ENCODE measurements at regions not wholly inside any gene's neighbourhood (a gene's known extent, or its start where the extent isn't known, plus 50 kb on each side); places are given as distances from the start of the nearest gene placed in this dataset.

DNA sequence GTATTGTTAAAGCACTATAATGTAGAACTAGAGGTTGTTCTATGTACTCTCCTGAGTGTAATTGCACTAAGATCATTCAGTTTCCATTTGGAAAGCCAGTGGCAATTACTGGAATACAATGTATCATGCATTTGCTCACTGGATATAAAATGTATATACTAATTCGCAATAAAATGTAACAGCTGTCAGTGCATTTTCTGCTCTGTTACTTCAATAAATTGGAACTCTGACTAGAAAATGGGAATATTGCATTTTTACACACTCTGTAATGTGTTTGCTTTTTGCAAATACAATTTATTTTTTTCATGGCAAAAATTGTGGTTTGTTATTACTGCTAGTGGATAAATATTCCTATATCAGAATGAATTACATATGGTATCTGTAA is 893.8 kb upstream of the POU3F3 start:
- DNase-seq: no peak

DNA sequence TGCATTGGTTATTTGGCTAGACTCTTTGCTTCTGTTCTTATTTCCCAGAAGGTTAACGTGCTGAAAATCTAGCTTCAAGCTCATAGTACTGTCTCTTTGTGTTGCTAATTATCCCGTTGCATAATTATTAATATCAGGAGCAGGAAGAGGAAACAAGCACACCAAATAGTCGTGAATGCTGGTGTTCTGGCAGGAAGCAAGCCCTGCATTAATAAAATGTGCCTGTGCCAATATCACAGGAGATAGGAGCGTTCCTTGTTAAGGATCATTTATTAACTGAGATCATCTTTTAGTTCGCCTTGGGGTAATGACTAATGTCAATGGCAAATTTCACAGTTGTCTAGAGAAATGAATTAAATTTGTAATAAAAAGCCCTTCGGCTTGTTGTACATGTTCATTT is 893.0 kb upstream of the POU3F3 start:
- DNase-seq: no peak

DNA sequence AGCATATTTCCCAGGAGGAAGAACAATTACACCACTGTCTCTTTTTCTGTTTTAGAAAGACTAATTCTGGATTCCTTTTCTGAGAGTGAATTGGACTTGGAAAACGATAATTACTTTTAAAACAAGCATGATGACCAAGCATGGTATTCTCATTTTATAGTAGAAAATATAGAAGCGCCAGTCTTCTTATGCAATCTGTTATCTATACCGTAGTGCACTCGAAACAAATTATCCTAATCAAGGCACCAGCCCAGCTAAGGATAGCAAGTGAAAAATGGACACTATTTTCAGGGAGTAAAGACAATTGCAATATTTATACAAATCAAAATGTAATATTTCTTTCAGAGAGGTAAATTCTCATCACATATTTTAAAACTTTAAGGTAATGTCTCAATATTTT is 892.1 kb upstream of the POU3F3 start:
- DNase-seq: no peak

DNA sequence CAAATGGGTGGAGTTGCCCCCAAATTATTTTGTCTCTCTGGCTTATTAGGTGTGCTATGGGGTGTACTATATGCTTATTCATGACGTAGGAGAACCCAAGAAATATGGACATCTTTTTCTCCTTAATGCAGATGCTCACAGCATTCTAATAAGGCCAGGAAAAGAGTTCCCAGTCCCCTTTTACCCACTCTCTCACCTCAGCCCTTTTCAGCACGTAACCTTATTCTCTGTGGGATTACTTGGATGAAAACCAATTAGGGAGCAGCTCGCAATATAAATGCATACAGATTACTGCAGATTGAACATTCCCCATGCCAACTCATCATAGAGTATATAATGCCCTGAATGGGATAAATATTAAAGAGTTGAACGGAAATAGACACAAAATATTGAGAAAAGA is 891.2 kb upstream of the POU3F3 start:
- DNase-seq: no peak

DNA sequence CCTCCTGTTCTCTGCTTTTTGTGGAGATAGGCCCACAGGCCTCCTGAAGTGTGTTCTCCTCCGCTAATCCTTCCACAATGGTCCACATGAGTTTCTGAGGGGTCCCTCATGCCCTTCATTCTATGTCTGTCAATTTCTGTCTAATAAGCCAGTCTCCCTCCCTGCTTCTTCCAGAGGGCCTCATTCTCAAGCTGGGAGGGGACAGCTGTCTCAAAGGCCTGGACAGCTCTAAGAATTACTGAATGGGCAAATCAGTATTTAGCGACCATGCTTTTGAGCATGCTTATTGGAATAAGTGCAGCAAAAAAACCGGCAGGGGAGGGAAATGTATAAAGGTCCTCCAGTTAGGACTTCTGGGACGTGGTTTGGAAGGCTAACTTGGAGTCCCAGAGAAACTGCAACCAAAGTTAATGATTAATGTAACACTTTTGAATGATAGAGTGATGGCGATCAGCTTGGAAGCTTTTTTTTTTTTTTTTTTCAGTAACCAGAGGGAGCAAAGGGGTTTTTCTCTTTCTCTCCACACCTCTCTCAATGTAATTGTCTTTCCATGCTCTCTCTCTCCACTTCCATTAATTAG is 890.7 kb upstream of the POU3F3 start:
- DNase-seq: no peak

DNA sequence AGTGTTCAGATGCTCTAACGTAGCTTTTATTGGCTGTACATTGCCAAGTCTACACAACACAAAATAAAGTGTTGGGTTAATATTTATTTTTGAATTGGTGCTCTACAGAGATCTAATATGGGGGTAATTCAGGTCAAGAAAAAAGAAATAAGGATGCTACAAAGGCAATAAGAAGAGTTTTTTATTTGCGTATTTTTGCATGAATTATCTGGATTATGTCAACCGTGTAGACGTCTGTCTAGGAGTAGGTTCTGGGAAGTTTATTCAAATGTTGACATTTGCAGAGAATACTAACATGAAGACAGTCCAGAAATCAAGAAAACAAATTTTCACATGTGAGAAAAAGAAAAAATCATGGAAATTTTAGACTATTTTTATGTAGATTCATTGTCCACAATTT is 876.7 kb upstream of the POU3F3 start:
- DNase-seq: no peak

DNA sequence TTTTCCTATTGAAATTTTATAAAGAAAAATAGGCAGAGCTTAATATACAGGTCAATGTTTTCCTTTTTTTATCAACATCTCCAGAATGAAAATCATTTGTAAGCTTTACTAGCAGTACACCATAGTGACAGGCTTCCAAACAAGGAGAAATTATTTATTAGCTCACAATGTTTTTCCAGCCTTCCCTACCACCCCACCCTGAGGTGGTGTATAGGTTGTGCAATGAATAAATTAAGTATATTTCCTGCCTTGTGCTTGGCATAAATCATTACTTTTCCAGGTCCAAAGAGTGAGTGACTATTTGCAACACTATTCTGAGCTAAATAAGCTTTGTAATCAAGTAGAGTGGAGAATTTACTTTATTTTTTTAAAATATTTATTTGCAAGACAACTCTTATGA is 876.2 kb upstream of the POU3F3 start:
- DNase-seq: no peak

DNA sequence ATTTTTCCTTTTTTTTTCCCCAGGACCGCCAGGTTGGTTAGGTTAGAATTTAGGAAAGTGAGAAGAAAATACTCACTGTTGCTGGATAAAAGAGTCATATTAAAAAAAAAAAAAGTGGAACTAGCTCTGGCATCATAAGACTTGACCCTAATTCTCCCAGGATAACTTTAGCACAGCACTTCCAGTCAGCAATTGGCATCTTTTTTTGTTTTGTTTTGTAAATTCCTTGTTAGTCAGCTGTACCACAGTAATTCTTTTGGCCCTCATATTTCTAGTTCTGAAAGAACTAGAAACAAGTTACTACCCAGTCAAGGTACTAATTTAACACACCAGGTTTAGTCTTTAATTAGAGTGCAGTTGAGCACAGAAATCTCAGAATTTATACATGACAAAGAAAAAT is 873.5 kb upstream of the POU3F3 start:
- DNase-seq: no peak

DNA sequence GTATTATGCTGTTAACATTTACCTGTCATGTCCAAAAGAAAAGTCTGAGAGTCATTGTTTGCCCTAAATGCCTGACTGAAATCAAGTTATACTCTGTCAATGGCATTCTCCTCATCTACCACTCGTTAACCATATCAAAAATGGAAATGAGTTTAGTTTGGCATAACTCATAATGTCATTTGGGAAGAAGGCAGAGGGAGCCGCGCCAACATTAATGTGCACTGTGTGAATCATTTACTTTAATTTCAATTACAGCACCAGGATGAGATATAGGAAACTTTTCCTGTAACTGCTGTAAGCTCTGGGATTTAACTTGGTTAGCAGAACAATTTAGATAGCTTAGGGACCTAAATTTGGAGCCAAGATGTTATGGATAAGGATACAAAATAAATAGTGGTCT is 871.2 kb upstream of the POU3F3 start:
- DNase-seq: no peak

DNA sequence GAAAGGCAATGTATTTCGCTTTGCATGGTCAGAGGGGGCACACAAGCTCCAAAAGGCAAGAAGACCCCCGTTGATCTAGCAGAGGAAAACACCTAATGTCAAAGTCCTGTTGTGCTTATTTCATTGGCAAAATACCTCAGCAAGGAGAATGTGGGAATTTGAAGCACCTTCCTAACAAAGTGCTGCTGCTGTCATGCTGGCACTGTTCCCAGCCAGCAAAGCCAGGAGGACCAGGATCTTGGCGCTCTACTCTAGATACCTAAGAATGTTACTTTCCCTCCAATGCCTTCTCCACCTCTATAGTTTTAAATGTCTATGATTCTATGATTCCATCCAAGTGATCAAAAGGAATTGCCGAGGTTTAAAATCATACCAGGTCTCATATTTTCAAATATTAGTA is 867.9 kb upstream of the POU3F3 start:
- no peak for DNase-seq

DNA sequence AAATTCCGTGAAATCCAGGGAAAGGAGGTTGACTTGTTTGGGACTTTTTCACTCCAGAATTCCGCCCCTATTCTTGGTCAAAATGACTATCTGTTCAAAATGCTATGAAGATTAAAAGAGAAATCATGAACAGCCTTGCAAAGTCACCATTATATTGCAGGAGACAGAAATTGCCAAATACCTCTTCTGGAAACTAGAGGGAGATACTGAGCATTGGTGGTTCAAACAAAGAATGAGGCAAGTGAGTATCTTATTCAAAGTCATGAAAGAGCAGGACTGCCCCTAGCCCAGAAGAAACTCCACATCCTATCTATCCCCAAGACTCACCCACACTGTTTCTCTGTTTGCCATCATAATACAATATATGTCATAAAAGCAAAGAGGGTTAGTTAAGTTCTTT is 862.3 kb upstream of the POU3F3 start:
- no peak for DNase-seq

DNA sequence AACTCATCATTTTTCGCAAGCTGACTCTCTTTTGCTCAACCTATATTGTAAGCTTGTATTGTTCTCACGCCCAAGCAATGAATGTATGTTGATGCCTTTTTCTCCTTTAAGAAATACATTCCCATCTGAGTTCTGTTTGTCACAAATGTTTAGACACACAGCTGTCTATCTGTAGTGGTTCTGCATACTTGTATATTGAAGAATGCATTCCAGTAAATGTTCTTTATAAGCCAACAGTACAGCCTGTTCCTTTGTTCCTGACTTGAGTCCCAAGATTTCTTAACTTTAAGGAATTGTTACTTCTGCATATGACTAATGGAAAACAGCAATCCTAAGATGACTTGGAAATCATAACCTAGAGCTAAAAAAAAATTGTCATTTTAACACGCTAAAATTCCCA is 849.1 kb upstream of the POU3F3 start:
- no peak for DNase-seq

DNA sequence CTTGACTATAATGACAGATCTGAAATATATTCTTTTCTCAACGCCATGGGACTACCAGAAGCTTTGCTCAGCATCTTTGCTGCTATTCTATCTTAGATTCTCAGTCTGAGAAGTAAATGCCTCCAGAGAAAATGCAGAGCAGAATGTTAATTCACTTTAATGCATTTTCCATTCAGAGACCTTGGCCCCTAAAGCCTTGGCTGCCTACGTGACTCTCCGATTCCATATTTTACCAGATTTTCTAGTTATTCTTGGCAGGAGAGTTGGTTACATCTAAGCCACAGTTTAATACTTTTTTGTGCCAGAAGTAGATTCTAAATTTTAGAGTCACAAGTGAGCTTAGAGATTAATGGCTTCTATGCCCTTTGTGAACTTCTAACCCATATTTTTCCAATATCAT is 837.1 kb upstream of the POU3F3 start:
- DNase-seq: no peak

DNA sequence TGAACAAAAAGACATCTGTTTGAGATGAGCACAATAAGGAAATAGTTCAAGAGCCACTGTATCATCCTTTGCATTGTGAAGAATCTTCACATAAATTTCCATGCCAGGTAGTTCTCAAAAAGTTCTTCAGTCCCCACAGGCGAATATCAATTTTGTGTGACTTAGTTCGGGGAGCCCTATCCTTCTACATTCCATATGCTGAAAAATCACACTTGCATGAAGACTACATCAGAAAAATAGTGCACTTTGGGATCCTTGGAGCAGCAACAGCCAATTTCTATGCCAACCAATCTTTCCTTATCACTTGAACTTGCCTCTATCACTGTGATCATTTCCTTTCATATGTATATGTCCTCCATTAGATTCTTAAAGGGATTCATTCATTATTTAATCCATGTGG is 830.6 kb upstream of the POU3F3 start:
- DNase-seq: no peak

DNA sequence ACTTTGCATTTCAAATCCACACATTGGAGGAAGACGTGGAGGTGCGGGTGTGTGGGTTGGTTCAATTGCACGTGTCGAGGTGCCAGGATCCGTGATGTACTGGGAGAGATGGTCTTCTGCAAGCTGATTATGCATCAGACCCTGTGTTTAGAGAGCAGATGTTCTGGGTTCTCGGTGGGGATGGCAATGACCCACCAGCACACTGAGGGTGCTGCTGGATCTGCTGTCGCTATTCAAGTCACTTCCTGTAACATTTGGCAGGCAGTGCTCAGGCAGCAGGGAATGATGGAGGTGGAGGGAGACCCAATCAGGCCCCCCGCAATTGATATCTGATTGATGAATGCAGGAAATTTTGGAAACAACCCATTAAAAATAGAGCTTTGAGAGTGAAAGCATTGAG is 830.1 kb upstream of the POU3F3 start:
- DNase-seq: no peak

DNA sequence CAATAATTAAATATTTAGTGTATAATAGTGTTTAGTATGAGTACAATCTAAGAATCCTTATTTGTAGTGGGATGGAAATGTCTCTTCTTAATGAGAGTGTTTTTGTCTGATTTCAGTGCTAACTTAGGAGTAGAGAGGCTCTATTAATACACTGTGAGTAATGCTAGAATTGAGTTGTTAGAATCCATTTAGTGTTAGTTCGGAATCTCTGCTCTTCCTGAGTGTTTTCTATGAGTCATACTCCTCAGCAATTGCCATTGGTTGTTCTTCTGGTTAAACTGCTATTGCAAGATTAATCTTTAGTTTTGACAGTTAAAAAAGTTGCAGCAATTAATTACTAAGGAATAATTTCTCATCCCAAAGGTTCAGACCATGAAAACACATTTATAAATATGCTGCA is 828.6 kb upstream of the POU3F3 start:
- DNase-seq: no peak

DNA sequence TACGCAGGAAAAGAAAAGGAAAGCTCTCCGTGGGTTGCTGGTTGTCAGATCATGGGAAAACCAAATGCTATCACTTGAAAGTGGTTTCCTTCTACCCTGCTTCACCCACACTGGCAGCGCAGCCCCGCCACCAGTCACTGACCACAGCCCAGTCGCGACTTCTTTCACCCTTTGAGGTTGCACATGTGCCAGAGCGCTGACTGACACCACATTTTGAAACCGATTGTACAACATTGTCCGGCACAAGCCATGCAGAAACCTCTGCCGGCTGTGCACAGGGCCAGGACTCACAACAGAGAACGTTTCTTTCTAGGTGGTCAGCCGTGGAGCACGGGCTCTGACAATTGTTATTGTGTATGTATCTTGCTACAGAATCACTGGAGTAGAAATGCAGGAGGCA is 827.2 kb upstream of the POU3F3 start:
- DNase-seq: peak; percentile 1

DNA sequence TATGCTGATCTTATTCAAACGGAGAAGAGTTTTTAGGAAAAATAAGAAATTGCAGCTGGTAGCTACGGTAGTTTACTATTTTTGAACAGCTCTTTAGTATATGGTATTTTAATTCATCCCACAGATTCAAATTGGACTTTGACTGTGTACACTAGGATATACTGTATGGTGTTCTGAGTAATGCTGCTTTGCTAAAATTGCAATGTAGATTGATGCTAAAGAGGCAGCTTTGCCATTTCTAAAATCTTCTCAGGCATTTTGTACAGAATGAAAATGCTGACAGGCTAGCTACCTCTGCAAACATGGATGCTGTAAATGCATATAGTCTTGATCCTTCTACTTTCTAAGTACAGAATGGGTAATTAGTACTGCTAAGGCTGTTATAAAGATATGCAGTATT is 826.6 kb upstream of the POU3F3 start:
- DNase-seq: no peak

DNA sequence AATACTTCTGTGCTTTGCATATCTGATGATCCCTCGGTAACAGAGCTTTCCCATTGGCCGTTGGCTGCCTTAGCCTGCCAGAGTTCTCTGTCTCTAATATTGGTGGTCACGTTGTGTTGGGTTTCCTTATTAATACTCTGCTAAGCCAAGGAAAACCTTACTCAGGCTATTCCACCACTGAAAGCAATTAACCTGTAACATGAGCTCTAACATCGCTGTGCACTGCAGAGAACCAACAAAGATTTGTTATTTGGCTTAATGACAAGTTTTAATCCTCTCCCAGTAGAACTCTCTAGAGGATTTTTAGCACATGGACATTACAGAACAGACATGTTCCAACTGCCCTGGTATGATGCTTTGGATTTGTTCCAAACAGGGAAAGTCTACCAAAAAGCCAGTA is 825.9 kb upstream of the POU3F3 start:
- DNase-seq: no peak

DNA sequence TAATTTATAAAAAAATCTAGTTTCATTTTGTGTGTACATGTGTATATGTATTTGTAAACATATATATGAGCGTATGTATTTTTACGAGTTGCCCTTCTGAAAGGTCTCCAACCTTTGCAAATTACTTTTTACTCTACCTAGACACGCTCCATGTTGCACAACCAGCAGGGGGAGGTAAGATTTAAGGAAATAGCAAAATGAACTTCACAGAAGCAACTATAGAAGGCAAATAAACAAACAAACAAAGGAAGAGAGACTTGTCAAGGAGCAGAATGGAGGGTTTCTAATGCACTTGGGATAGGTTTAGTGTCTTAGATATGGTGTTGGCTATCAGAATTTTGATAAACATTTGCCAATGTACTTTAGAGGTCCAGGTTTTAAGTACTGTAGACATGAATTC is 820.5 kb upstream of the POU3F3 start:
- DNase-seq: peak; percentile 18

DNA sequence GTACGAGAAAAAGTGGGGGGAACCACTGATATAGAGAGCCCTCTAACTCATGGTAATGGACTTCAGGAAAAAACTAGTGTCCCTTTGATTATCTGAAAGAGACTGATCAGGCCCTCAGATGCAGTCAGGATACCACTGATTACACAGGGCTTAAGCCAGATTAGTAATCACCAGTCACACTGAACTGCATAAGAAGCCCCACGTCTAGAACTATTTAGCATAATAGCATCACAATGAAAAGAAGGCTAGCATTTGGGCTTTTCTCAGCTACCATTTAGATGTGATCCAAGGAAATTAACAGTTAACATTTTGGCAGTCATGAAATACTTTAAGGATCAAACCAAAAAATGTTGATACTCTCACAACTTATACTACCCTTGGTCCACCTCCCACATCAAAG is 813.1 kb upstream of the POU3F3 start:
- no peak for DNase-seq

DNA sequence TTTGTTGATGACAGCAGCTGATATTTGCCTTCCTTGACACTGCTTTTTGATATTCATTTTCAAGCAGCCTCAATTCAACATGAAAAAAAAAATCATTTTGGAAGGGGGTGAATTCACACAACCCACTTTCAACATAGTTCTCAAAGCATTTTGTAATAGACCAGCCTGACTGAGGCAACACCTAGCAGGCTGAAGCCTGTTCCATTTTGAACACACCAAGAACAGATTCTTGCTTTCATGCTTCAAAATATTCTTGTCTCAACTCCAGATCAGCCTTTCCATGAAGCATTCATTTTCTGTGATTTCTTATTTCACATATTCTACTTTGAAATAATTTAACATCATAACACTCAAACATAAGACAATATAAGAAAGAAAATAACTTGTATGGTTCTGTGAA is 812.6 kb upstream of the POU3F3 start:
- DNase-seq: no peak

DNA sequence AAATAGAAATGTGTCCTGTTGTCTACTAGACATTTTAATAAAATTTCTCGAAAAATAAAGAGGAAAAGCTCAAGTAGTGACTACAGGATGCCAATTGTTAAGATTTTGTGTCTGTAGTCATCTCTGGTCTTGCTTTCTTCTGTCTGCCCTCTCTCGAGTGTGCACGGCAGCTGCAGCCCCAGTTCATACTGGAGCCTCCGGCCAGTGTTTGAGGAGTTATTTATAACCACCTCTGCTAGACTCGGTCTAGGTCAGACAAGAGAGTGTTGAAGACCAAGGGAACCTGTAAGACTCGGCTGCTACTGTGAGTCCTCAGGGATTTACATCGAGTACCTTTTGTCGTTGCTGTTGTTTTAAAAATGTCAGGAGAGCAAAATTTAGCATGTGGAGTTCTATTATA is 810.1 kb upstream of the POU3F3 start:
- peak; percentile 6 for DNase-seq

DNA sequence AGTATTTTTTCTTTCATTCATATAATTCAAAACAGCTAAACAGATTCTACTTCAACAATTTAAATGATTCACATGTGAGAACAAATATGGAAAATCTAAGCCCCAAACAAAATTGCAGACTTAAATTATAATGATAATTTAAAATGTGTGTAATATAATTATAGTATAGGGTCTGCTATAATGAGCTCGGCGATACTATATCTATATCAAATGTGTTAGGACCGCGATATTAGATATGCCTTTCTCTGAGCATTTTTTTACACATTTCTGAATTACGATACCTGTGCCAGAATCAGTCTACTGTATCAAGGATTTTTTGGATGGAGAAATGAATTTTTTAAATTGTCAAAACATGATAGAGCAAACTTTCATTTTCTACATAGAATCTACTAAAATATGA is 808.8 kb upstream of the POU3F3 start:
- DNase-seq: no peak

DNA sequence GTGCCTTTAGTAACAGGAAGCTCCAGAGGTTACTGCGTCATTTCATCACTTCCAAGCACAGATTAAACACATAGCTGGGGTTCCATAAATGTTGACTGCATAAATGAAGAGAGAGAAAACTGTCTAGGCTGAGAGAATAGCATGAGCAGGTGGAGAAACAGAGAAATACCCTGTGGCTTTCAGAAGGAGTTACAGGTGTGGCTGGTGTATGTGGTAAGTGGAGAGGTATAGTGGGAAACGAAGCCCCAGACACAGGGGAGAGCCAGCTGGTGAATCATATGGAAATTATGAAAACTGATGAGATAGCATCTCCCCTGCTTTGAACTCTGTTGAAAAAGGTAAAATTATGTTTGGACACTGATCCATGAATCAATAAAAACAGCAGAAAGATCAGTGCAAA is 807.4 kb upstream of the POU3F3 start:
- DNase-seq: no peak

DNA sequence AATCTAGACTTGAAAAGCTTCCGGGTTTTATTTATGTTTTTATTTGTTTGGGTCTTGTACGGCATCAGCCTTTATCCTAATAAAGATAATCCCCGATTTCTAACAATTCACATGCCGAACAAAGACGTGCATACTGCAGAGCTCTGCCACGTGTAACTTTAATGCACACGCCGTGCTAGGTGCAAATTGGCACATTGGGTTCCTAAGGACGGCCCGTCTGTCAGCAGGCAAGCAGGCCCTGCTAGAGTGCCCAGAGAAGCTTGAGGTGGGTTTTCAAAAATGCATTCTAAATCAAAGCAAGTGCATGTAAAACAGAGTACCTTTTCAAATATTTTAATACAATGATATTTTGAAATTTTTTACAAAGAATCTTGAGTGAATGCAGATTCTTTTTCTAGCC is 806.4 kb upstream of the POU3F3 start:
- no peak for DNase-seq
